Kidney (tissue), 13 donors: ENCODE measurements at regions not wholly inside any gene's neighbourhood (a gene's known extent, or its start where the extent isn't known, plus 50 kb on each side); places are given as distances from the start of the nearest gene placed in this dataset.

Experiments used
- DNase-seq, 5 donors: peaks; one replicate each; pipeline ENCODE4 v3.0.0-alpha.2; 2013 to 2020
- FAIRE-seq: peaks from 2 replicates; lab custom pipeline; 2012; peaks lifted over from hg19 to GRCh38; lab: Jason Lieb, UNC
- H3K27ac ChIP-seq, 2 donors: one replicate each; pipeline ENCODE4 v1.7.0; 2013; ENCODE audit warnings: low read depth in 2 of 2, low read length in 2 of 2, inconsistent platforms in 1 of 2
- H3K27me3 ChIP-seq: one replicate; pipeline ENCODE4 v1.7.1; 2013; ENCODE audit warnings: low read length, inconsistent platforms; ENCODE audit not compliant: control insufficient read depth, insufficient read depth
- H3K36me3 ChIP-seq, 3 donors: one replicate each; pipeline versions ENCODE4 v1.7.0 to v1.7.1; 2013; ENCODE audit warnings: low read length in 3 of 3, control low read depth in 1 of 3, inconsistent platforms in 1 of 3; ENCODE audit not compliant: insufficient read depth in 3 of 3, control insufficient read depth in 2 of 3
- H3K4me1 ChIP-seq, 3 donors: one replicate each; pipeline versions ENCODE4 v1.7.0 to v1.7.1; 2013; ENCODE audit warnings: low read length in 3 of 3, inconsistent platforms in 1 of 3, low read depth in 1 of 3; ENCODE audit not compliant: control insufficient read depth in 2 of 3, insufficient read depth in 2 of 3
- H3K4me3 ChIP-seq, 3 donors: one replicate each; pipeline versions ENCODE4 v1.7.0 to v1.8.1; 2013; ENCODE audit warnings: low read length in 3 of 3, control low read depth in 1 of 3, inconsistent platforms in 1 of 3
- H3K9ac ChIP-seq, 3 donors: one replicate each; pipeline versions ENCODE4 v1.7.0 to v1.7.1; 2013; ENCODE audit warnings: low read length in 3 of 3, control low read depth in 1 of 3, inconsistent platforms in 1 of 3
- H3K9me3 ChIP-seq, 3 donors: one replicate each; pipeline versions ENCODE4 v1.7.0 to v1.7.1; 2013; ENCODE audit warnings: low read length in 3 of 3, control low read depth in 1 of 3, inconsistent platforms in 1 of 3; ENCODE audit not compliant: control insufficient read depth in 2 of 3, insufficient read depth in 1 of 3
- intact Hi-C: fragments of 100-400 bp; cut with DNase I; formaldehyde crosslinking; loops from one replicate; pipeline ENCODE4 v1.11.1; 2022
- TF ChIP-seq, protein P1 (sequence below): IDR thresholded peaks from 3 replicates; pipeline ENCODE4 v1.5.1; 2012; ENCODE audit warnings: mild to moderate bottlenecking, moderate library complexity, borderline replicate concordance; ENCODE audit not compliant: insufficient read depth; ENCODE audit errors: extremely low read depth
- donor health status: control.
- donor health status: control.
- donor health status: control.
- donor health status: control.
- donor health status: control.
- donor health status: DM: yes; HTN: yes; CAD: no.
- donor health status: Normal renal cell carcinoma (clear cell type).

DNA sequence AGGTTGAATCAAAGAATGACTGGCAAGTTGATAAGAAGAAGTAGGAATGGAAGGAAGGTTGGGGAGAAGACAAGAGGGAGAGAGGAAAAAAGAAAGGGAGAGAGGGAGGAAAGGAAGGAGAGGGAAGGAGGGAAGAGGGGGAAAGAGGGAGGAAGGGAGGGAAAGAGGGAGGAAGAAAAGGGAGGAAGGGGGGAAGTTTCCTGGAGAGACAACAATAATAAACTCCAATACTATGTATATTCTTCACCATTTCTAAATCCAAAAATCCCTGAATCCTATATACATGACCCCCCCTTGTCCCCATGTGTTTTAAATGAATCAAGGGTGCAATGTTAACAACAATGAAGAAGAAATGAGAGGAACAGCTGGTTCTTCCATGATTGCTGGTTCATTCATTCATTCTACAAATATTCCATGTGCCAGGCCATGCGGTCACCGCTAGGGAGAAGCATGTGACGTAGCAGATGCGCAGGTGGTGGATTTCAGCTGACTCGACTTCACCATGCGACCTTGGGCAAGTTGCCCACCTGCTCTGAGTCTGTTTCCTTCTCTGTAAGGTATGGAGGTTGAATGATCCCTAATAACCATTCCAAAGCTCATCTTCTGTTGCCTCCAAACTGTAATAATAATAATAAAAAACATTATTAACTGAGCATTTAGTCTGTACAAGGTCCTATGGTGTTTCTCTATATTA is 77.6 kb downstream of the EN1 start:
- no peak for FAIRE-seq
- TF ChIP-seq, protein P1, sequence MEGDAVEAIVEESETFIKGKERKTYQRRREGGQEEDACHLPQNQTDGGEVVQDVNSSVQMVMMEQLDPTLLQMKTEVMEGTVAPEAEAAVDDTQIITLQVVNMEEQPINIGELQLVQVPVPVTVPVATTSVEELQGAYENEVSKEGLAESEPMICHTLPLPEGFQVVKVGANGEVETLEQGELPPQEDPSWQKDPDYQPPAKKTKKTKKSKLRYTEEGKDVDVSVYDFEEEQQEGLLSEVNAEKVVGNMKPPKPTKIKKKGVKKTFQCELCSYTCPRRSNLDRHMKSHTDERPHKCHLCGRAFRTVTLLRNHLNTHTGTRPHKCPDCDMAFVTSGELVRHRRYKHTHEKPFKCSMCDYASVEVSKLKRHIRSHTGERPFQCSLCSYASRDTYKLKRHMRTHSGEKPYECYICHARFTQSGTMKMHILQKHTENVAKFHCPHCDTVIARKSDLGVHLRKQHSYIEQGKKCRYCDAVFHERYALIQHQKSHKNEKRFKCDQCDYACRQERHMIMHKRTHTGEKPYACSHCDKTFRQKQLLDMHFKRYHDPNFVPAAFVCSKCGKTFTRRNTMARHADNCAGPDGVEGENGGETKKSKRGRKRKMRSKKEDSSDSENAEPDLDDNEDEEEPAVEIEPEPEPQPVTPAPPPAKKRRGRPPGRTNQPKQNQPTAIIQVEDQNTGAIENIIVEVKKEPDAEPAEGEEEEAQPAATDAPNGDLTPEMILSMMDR = no peak
- no peak overlapping the region for H3K4me3 ChIP-seq

GRCh38 chr2:118766871-118767270 is 80.6 kb downstream of the EN1 start:
- FAIRE-seq = no peak
- intact Hi-C loops = no loop called here

More for the DNA sequence above, 77.6 kb downstream of the EN1 start:
- Histone ChIP-seq H3K27me3 (peaks cover 5% of the 10 kb centered on the region), H3K9ac (no peak overlapping the region), H3K4me1 (peaks cover 0 to 4% (median 0%) of the 10 kb centered on the region in 3 donors), H3K9me3 (no peaks in the 10 kb centered on the region), H3K27ac (no peak overlapping the region), H3K36me3 (no peaks in the 10 kb centered on the region)
- DNase-seq = no peak
- intact Hi-C loops = no loop called here

GRCh38 chr2:118764855-118765254 is 82.6 kb downstream of the EN1 start:
- DNase-seq = no peak
- peaks cover 6% of the 10 kb centered on the region for H3K27me3 ChIP-seq
- no peaks in the 10 kb centered on the region for H3K4me1 ChIP-seq
- no peaks in the 10 kb centered on the region for H3K9me3 ChIP-seq
- H3K9ac ChIP-seq = no peak overlapping the region
- TF ChIP-seq, protein P1 = no peak
- intact Hi-C loops = no loop called here
- no peak for FAIRE-seq
- H3K4me3 ChIP-seq = no peak overlapping the region
- H3K27ac ChIP-seq = no peak overlapping the region
- H3K36me3 ChIP-seq = no peaks in the 10 kb centered on the region

More at GRCh38 chr2:118766871-118767270, 80.6 kb downstream of the EN1 start:
- no peaks in the 10 kb centered on the region for H3K9me3 ChIP-seq
- no peak overlapping the region for H3K9ac ChIP-seq
- no peaks in the 10 kb centered on the region for H3K4me1 ChIP-seq
- no peak overlapping the region for H3K27ac ChIP-seq
- H3K27me3 ChIP-seq = peaks cover 6% of the 10 kb centered on the region
- H3K36me3 ChIP-seq = no peaks in the 10 kb centered on the region
- no peak for DNase-seq
- H3K4me3 ChIP-seq = no peak overlapping the region
- TF ChIP-seq, protein P1 = no peak
